ENCODE measurements at regions not wholly inside any gene's neighbourhood (a gene's known extent, or its start where the extent isn't known, plus 50 kb on each side); places are given as distances from the start of the nearest gene placed in this dataset.

GRCh38 chr12:78797196-78797931 lies 67.2 kb upstream of the SYT1 start:
- TF ChIP-seq CTCF (conservative IDR thresholded peaks at IDR 0.05; ENCODE audit: low read length): no peak
- no peak for TF ChIP-seq EZH2phosphoT487 (IDR thresholded peaks at IDR 0.05; ENCODE audit: borderline replicate concordance)

All from Loucy (cell line).